ENCODE measurements at regions not wholly inside any gene's neighbourhood (a gene's known extent, or its start where the extent isn't known, plus 50 kb on each side); places are given as distances from the start of the nearest gene placed in this dataset.
"Not testable (repeated sequence)": the region's sequence is repeated elsewhere in the genome, so short reads cannot be mapped to it uniquely, and the experiment has no call there.

DNA sequence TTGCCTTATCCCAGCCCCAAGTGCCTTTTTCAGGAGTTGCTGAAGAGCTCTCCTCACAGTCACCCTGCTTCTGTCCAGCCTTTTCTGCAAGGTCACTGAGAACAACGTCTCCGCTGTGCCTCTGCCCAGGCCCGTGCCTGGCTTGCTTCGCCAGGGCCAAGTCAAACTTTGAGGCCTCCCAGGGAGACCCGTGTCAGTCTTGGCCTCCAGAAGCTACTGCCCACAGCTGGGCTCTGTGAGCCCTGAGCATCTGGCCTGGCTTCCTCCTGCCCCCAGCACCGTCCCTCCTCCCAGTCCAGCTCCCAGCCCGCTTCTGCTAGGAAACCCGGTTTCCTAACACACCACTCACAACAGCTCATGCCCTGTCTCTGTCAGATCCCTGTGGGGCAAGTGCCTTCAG lies 165.9 kb downstream of the TEX29 start:
- Mint-ChIP-seq H3K9me3 (peaks cover 3% of the 10 kb centered on the region), H3K4me3 (no peak overlapping the region), H3K27ac (no peak overlapping the region), H3K27me3 (no peaks in the 10 kb centered on the region), H3K4me1 (no peaks in the 10 kb centered on the region), H3K36me3 (ENCODE audit: low read depth) (no peaks in the 10 kb centered on the region)
- DNase-seq (no peak), ATAC-seq (no peak)

DNA sequence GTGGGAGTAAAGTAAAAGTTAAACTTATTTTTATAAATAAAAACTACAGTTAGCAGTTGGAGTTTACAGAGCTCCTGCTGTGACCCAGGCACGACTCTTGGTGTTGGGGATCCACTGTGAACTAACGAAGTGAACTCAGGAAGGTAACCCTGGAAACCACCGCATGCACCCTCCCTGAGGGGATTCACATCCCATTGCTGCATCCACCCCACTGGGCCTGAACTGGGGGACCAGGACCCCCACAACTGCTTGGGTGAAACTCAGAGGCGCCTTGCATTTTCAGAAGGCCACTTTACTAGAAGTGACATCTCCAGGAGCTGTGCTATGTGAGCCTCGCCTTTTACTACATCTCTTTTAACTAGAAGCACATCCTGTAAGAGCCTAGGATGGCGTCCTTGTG lies 166.4 kb downstream of the TEX29 start:
- Mint-ChIP-seq H3K27me3 (no peaks in the 10 kb centered on the region), H3K9me3 (peaks cover 3% of the 10 kb centered on the region), H3K4me3 (no peak overlapping the region), H3K36me3 (ENCODE audit: low read depth) (no peaks in the 10 kb centered on the region), H3K4me1 (no peaks in the 10 kb centered on the region), H3K27ac (no peak overlapping the region)
- DNase-seq (no peak), ATAC-seq (no peak)

DNA sequence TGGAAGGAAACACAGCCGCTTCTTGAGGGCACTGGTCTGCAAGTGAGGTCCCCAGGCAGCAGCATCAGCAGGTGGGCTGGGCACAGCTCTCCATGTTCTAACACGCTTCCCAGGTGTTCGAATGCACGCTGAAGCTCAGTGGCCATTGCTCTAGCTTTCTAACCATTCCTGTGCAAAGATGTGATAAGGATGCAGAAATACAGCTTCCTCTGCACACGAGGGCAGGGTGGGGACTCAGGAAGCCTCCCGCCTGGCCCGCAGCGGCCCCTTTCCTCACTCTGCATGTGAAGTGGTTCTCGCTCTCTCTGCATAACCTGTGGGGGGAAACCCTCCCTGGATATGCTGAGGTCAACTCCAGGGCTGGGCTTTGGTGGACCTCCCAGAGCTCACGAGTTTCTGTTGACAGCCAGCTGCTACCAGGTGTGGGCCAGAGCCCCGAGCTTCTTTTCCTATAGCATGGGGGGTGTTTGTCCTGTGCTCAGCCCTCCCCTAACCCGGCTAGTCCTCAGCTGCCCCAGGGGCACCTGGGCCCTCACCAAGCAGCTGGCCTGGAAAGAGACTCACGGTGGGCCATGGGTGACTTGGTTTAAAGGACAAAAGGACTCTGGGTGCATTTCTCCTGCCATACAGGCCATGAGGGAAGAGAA lies 168.2 kb downstream of the TEX29 start:
- no peaks in the 10 kb centered on the region for H3K4me1 Mint-ChIP-seq
- no peak overlapping the region for H3K4me3 Mint-ChIP-seq
- H3K27ac Mint-ChIP-seq: no peak overlapping the region
- no peaks in the 10 kb centered on the region for H3K36me3 Mint-ChIP-seq (ENCODE audit: low read depth)
- ATAC-seq: no peak
- H3K9me3 Mint-ChIP-seq: peaks cover 3% of the 10 kb centered on the region
- no peak for DNase-seq
- no peaks in the 10 kb centered on the region for H3K27me3 Mint-ChIP-seq

DNA sequence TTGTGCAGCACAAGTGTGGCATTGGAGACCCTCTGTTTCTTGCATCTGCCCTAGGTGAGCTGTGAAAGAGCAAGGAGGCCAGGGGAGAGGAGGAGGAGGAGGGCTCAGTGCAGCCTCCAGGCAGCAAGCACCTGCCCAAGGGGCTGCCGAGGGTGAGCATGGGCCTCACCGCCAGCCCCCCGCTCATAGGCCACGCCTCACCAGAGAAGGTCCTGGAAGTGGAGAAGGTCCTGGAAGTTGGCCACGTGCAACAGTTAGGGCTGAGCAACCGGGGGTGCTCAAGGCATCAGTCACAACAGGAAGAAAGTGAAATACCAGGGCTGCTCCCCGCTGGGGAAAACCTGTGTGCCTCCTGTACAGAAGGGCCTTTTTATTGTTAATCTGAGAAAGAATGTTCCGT lies 168.9 kb downstream of the TEX29 start:
- Mint-ChIP-seq H3K27ac (no peak overlapping the region), H3K36me3 (ENCODE audit: low read depth) (no peaks in the 10 kb centered on the region), H3K27me3 (no peaks in the 10 kb centered on the region), H3K4me3 (no peak overlapping the region), H3K4me1 (no peaks in the 10 kb centered on the region), H3K9me3 (peaks cover 3% of the 10 kb centered on the region)
- ATAC-seq: no peak
- DNase-seq: no peak

DNA sequence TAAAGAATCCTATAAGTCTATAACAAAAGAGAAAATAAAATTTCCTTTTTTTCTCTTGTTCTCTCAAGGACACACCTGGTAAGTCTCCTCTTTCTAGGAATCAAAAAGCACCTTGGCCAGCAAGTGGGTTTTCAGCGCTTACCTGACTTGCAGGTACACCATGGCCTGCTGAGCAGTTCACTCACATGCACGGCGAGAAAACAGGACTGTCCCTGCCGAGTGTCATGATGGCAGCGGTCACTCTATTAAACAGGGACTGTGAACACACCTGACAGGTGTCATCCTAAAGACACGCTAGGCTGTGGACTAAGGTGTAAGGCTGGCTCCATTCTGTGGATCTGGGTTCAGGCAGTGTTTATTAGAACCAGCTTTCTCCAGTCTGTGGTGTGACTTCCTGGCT lies 170.2 kb downstream of the TEX29 start:
- peaks cover 5% of the 10 kb centered on the region for H3K9me3 Mint-ChIP-seq
- H3K4me1 Mint-ChIP-seq: no peaks in the 10 kb centered on the region
- peaks cover 2% of the 10 kb centered on the region for H3K27me3 Mint-ChIP-seq
- no peaks in the 10 kb centered on the region for H3K36me3 Mint-ChIP-seq (ENCODE audit: low read depth)
- H3K27ac Mint-ChIP-seq: no peak overlapping the region
- DNase-seq (no peak), ATAC-seq (no peak)
- H3K4me3 Mint-ChIP-seq: no peak overlapping the region

DNA sequence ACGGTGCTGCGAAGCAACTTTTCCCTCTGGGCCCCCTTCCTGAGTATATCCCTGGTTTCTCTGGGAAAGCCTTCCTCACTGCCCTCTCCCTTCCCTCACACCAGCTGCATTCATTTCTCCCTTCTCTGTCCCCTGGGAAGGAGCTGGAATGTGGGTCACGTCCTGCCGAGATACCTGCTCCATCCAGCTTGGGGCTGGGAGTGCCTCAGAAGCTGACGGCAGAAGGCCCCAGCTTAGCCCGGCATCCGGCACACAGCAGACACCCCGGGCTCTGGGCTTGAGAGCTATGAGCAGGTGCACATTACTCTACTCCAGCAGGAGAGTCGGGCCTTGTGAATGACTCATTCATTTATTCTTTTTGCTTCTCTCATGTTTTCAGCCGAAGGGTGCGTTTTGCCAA lies 170.6 kb downstream of the TEX29 start:
- Mint-ChIP-seq H3K27ac (no peak overlapping the region), H3K36me3 (ENCODE audit: low read depth) (no peaks in the 10 kb centered on the region), H3K9me3 (peaks cover 7% of the 10 kb centered on the region), H3K4me3 (no peak overlapping the region), H3K4me1 (no peaks in the 10 kb centered on the region), H3K27me3 (peaks cover 3% of the 10 kb centered on the region)
- ATAC-seq: no peak
- no peak for DNase-seq

DNA sequence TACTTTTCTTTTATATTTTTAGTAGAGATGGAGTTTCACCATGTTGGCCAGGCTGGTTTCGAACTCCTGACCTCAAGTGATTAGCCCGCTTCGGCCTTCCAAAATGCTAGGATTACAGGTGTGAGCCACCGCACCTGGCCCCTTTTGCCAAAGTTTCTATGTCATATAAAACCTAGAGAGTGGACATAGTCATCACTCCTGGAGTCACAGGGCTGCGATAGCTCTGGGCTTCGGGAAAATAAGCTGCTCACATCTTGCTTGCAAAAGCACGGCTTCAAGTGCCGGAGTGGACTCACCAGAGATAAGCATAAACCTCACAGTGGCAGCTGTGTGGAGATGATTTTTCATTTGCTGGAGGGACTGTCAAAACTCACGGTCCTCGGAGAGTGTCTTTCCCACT lies 171.2 kb downstream of the TEX29 start:
- Mint-ChIP-seq H3K4me3 (no peak overlapping the region), H3K4me1 (no peaks in the 10 kb centered on the region), H3K27me3 (peaks cover 3% of the 10 kb centered on the region), H3K36me3 (ENCODE audit: low read depth) (no peaks in the 10 kb centered on the region), H3K27ac (no peak overlapping the region), H3K9me3 (peaks cover 4% of the 10 kb centered on the region)
- ATAC-seq (no peak), DNase-seq (no peak)

DNA sequence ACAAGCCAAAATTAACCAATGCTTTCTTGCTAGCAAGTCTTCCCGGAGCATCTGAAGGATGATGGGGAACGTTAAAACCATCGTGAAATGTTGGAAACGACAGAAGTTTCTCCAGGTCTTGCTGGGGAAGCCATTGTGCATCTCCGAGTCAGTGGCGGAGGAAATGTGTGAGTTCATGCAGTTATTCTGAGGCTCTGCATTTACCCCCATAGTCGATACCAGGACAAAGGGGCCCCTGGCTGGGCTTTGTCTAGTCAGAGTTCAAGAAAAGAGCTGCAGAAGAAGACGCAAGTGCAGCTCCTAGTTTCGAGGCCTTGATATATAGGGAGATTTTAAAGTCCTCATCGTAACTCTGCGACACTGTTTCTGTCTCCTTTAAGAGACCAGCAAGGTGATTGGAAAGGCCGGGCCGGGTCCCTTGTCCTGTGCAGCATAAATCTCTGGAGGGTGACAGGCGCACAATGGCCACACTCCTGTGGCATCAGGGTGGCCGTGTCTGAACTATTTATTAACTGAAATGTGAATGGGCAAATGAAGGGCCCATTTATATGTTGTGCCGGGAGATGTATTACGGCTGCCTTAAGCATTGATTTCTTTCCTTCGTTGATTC lies 172.0 kb downstream of the TEX29 start:
- no peak overlapping the region for H3K27ac Mint-ChIP-seq
- no peak overlapping the region for H3K4me3 Mint-ChIP-seq
- H3K36me3 Mint-ChIP-seq (ENCODE audit: low read depth): no peaks in the 10 kb centered on the region
- DNase-seq: no peak
- peaks cover 3% of the 10 kb centered on the region for H3K27me3 Mint-ChIP-seq
- no peaks in the 10 kb centered on the region for H3K4me1 Mint-ChIP-seq
- peaks cover 4% of the 10 kb centered on the region for H3K9me3 Mint-ChIP-seq
- no peak for ATAC-seq

DNA sequence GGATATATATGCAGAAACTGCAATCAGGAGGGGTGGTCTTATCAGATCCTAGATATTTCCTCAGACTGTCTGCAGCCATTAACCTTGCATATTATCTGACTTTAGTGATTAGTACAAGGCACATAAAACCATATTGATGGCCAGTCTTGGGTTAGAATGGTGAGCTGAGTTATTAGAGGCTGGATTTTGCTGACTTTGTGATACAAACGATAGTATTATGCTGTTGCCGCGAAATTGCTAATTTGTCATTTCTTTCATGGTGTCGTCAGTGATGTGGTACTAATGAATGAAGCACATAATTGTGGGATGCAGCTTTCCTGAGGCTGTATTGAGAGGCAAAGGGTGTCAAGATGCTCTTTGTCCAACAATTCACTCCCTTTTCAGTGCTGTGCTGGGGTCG lies 172.5 kb downstream of the TEX29 start:
- peaks cover 3% of the 10 kb centered on the region for H3K27me3 Mint-ChIP-seq
- DNase-seq (no peak), ATAC-seq (no peak)
- H3K36me3 Mint-ChIP-seq (ENCODE audit: low read depth): no peaks in the 10 kb centered on the region
- no peak overlapping the region for H3K4me3 Mint-ChIP-seq
- peaks cover 8% of the 10 kb centered on the region for H3K9me3 Mint-ChIP-seq
- H3K4me1 Mint-ChIP-seq: no peaks in the 10 kb centered on the region
- H3K27ac Mint-ChIP-seq: no peak overlapping the region

DNA sequence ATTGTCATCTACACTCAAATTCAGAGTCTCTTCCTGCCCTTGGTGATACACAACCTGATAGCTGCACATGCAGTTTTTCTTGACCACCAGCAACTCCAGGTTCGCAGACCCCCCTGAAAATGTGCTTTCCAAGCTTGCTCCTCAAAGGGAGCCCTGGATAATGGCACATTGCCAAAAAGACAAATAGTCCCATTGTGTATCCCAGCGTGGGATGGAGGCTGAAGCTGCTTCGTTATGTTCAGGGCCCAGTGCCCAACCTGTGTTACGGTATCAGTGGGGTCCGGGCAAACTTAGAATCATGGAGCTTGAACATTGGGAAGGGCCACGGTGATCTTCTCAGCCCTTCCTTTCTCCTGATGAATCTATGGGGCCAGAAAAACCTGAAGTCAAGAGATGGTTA lies 173.0 kb downstream of the TEX29 start:
- ATAC-seq (no peak), DNase-seq (no peak)
- H3K4me3 Mint-ChIP-seq: no peak overlapping the region
- H3K36me3 Mint-ChIP-seq (ENCODE audit: low read depth): no peaks in the 10 kb centered on the region
- peaks cover 3% of the 10 kb centered on the region for H3K27me3 Mint-ChIP-seq
- no peak overlapping the region for H3K27ac Mint-ChIP-seq
- H3K9me3 Mint-ChIP-seq: peaks cover 8% of the 10 kb centered on the region
- no peaks in the 10 kb centered on the region for H3K4me1 Mint-ChIP-seq

DNA sequence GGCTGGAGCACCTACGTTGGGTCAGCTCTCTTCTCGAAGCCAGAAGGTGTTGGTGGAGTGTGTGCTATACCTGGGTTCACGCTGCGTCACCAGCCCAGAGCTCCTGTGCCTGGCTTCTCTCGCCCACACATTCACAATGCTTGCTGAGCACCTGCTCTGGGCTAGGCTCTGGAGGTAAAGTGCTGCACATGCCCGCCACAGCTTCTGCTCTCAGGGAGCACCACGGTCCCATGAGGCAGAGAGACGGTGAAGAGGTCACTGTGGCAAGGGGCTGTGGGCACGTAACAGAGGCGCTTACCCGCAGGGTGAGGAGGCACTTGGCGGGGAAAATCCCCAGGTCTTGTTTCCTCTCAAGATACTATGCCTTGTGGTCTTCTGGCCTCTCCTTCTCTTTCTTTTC lies 174.2 kb downstream of the TEX29 start:
- peaks cover 3% of the 10 kb centered on the region for H3K27me3 Mint-ChIP-seq
- peaks cover 8% of the 10 kb centered on the region for H3K9me3 Mint-ChIP-seq
- DNase-seq (no peak), ATAC-seq (no peak)
- H3K36me3 Mint-ChIP-seq (ENCODE audit: low read depth): no peaks in the 10 kb centered on the region
- H3K4me3 Mint-ChIP-seq: no peak overlapping the region
- no peaks in the 10 kb centered on the region for H3K4me1 Mint-ChIP-seq
- no peak overlapping the region for H3K27ac Mint-ChIP-seq

DNA sequence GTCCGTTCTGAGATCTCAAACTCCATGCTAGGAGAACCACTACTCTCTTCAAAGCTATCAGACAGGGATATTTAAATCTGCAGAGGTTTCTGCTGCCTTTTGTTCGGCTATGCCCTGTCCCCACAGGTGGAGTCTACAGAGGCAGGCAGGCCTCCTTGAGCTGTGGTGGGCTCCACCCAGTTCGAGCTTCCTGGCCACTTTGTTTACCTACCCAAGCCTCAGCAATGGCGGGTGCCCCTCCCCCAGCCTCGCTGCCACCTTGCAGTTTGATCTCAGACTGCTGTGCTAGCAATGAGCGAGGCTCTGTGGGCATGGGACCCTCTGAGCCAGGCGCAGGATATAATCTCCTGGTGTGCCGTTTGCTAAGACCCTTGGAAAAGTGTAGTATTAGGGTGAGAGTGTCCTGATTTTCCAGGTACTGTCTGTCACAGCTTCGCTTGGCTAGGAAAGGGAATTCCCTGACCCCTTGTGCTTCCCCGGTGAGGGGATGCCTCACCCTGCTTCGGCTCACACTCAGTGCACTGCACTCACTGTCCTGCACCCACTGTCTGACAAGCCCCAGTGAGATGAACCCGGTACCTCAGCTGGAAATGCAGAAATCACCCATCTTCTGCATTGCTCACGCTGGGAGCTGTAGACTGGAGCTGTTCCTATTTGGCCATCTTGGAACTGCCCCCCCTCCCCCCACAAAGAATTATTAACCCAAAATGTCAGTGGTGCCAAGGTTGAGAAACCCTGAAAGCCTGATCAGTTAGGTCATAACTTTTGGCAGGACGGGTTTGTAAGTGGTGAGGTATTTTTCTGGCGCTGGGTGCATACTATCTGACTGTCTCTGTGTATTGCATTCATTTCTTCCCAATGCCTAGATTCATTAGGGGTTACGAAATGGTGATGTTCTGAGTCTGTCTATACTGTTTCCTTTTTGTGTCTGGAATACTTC lies 181.4 kb downstream of the TEX29 start:
- H3K4me3 Mint-ChIP-seq; H3K27ac Mint-ChIP-seq; DNase-seq; H3K4me1 Mint-ChIP-seq; H3K27me3 Mint-ChIP-seq; ATAC-seq; H3K36me3 Mint-ChIP-seq (ENCODE audit: low read depth); H3K9me3 Mint-ChIP-seq: not testable (repeated sequence)

DNA sequence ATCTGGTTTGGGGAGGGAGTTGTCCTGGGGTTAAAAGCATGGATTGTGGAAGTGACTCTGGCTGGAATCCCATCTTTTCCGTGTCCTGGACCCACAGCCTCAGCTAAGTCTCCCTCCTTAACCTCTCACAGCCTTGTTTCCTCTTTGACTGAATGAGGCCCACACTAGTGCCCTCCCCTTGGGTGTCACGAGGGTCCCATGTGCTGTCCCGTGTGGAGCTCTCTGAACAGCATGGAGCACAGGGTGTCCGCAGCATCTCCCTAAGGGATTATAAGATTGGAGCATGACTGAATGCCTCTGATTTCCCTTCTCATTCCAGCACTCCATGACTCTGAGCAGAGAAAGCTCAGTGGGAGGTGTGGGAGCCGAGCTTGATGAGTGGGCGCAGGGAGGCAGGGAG lies 182.5 kb downstream of the TEX29 start:
- no peaks in the 10 kb centered on the region for H3K9me3 Mint-ChIP-seq
- H3K4me1 Mint-ChIP-seq: no peaks in the 10 kb centered on the region
- no peaks in the 10 kb centered on the region for H3K36me3 Mint-ChIP-seq (ENCODE audit: low read depth)
- DNase-seq (no peak), ATAC-seq (no peak)
- H3K27ac Mint-ChIP-seq: no peak overlapping the region
- H3K4me3 Mint-ChIP-seq: no peak overlapping the region
- H3K27me3 Mint-ChIP-seq: peaks cover 4% of the 10 kb centered on the region

DNA sequence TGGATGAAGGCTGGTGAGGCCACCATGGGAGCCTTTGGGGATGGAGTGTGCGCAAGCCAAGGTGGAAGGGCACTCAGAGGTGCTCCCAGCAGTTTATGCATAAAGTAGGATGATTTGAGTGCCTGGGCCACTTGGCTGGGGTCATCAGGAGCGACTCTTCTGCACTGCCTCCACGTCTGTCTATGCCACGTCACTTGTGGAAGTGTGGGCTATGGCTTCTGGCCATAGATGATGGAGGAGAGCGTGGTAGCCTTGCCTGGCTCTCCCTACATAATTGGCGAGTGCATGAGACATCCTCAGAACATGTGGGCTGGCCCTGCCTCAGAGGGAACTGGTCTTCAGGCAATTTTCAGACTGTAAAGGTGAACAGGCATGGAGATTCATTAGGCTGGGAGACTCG lies 182.9 kb downstream of the TEX29 start:
- no peaks in the 10 kb centered on the region for H3K9me3 Mint-ChIP-seq
- ATAC-seq (no peak), DNase-seq (no peak)
- H3K4me3 Mint-ChIP-seq: no peak overlapping the region
- no peak overlapping the region for H3K27ac Mint-ChIP-seq
- H3K4me1 Mint-ChIP-seq: no peaks in the 10 kb centered on the region
- H3K27me3 Mint-ChIP-seq: peaks cover 4% of the 10 kb centered on the region
- H3K36me3 Mint-ChIP-seq (ENCODE audit: low read depth): no peaks in the 10 kb centered on the region

Measured in activated naive CD8-positive, alpha-beta T cell treated with anti-CD3 and anti-CD28 coated beads, Interleukin-2, amount 50 U/mL, for 24 hours (primary cell).